NCI-H146 treated with DMSO at 0.1 percent for 48 hours (cell line): ENCODE measurements at regions not wholly inside any gene's neighbourhood (a gene's known extent, or its start where the extent isn't known, plus 50 kb on each side); places are given as distances from the start of the nearest gene placed in this dataset.
"Not testable (repeated sequence)": the region's sequence is repeated elsewhere in the genome, so short reads cannot be mapped to it uniquely, and the experiment has no call there.

Experiments used
- DNase-seq: peaks from one replicate; lab custom pipeline; 2025; ENCODE audit not compliant: unreplicated experiment; lab: John Stamatoyannopoulos, UW

DNA sequence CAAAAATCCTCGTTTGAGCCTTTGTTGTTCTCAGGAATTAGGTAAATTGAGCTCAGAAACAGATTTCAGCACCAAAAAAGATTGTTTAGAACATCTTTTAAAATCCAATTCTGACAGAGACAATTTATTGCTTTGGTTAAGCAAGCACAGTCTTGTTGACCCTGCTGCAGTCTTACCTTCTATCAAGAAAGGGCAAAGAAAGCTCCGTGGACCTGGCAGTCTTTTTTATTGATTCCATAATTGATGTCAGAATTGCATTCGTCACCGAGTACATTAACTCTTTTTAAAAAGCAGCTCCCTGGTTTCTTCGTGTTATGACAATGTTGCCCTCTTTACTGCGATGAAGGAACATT, 334.8 kb downstream of the FGFR2 start:
- no peak for DNase-seq

DNA sequence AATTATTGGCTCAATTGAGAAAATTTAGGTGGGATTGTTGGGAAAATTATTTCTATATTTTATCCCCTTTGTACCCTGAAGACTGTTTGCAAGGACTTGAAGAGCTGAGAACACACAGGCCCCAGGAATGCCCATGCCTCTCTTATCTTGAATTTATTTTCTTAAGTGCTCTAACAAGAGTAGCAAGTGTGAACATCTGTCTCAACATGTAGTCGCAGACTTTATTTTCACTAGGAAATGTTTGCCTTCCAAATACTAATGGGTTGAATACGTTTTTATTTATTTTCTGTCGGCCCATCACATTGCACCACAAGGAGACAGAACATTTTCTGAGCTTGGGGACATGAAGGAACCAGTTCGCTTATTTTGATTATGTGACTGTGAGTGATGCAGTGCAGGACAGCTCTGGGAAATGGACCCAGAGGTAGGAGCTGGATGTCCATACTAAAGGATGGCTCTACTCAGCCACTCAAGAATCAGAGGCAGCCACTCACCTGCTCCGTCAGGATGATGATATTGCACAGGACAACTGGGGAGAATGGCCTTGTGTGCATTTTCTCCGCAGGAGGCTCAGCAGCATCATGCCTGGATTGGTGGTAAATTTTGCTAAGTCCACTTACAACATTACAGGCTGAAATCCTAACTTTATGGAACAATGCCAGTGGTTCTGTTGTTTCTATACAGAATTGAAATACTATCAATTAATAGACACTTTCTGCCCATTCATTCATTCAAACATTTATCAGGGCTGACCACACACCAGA, 332.7 kb downstream of the FGFR2 start:
- no peak for DNase-seq

DNA sequence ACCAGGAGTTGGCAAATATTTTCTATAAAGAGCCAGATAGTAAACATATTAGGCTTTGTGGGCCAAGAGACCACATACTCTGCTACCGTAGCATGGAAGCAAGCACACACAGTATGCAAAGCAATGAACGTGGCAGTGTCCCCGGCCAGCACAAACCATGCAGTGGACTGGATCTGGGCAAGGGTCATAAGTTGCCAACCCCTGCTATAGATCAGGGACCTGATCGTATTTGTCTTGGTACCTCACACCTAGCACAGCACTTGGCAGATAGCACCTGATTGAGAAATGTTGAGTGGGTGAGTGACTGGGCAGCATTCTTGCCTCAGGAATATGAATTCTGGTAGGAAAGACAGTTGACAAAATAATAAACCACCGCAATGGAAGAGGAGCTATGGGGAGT, 331.9 kb downstream of the FGFR2 start:
- DNase-seq, result no peak

DNA sequence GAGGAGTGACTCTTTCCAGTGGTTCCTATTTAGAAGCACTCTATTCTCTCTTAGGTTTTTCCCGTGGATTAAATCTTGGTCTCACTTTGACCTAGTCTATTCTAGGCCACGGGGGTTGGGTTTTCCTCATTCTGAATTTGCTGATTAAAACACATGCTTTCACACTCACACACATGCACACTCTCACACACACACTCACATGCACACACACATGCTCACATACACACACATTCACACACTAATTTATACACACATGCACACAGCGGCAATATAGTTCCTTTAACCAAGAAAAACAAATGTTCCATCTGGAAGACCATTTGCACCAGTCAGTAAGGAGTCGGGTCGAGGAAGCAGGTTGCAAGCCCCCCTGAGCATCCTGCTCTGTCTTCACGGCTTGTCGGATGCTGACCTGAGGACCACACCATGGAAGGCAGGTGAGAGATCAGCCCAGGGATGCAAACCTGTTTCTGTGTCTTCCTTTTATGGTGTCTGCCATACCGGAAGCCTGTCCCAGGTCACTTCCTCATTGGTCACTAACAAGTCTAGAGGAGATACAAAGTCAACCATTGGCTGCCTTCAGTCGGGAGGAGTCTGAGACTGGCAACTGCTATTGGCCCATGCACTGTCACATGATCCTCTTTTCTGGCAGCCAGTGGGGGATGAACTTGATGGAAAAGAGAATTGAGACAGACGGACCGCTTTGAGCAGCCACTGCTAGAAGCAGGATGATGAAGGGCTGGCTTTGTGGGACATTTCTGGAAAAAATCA, 330.8 kb downstream of the FGFR2 start:
- no peak for DNase-seq

DNA sequence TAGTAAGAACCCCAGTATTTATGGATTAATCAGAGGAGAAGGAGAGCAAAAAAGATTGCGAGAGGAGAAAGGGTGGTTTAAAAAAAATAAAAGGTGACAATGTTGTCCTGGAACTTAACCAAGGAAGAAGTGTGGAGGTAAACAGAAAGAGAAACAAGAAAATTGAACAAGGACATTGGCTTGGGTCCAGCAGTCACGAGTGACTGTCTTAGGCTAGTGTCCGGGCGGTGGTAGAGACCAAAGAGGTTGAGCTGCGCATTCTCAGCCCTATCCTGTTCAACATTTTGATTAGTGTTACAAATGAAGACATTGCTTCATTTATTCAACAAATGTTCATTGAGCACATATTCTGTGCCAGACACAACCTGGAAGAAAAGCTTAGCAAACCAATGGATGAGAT, 329.9 kb downstream of the FGFR2 start:
- no peak for DNase-seq

DNA sequence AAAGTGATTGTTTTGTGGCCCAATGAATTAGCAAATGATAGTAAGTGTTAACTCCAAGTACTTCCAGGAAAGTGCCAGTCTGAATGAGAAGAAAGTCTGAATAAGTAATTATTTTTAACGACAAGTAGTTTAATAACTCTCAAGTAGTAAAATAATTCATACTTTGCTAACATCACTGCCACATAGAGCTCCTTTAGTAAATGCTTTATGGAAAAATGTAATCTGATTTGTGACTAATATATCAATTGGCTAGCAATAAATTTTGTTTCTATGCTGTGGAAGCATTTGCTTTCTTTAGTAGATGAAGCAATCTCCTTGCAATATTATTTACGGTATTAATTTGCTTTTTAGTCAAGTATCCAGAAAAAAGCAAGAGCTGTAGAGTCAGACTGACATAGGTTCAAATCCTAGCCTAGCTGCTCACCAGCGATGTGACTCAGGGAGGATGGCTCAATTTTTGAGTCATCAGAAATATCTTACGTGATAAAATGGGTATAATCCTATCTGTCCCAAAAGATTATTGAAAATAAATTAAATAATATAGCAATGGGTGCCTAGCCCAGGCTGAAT, 329.3 kb downstream of the FGFR2 start:
- DNase-seq, result no peak

DNA sequence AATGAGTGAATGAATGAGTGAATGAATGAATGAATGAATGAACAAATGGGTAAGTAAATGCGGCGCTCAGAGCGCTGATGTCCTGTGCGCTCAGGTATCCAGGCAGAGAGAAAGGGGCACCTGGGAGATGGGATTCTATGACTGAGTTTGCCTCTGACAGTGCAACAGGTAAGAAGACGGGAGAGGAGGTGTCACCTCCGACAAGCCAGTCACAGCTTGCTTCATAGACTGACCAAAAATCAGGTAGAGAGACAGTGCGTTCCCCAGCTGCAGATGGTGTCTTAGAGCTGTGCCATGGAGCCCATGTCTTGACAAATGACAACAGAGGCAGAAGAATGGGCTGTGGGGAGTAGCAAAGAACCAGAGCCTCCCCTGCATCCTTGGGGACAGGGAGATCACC, 327.3 kb downstream of the FGFR2 start:
- DNase-seq, result no peak

DNA sequence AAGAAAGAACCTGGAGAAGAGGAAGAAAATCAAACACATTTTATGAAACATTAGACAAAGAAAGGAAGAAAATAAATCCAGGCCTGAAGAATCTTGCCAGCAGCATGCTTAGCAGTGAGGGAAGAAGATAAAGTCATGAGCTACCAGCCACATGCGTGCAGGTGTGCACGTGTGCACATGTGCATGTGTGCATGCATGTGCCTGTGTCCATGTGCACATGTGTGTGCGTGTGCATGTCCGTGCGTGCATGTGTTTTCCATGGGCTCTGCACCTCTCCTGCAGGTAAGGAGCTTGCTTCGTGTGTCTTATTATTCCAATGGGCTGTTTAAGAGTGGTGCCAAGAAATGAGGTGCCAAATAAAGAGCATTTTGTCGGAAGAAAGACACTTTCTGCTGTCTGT, 322.2 kb downstream of the FGFR2 start:
- DNase-seq, result no peak

DNA sequence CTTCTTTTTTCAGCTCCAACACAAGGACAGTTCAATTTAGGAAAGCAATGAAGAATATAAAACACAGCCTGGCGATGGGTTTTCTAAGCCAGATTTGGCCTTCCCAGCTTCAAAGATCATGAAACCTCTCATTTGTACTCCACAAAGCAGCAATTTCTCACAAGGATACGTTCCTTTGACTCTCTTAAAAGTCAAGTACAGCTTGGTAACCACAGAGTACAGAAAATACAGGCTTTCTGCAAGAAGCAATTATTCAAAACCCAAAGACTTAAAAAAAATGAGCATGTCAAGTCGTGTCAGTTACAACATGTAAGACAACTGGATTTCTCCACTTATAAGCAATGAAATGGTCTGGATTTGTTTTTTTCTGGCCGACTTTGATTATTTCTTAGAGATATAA, 321.4 kb downstream of the FGFR2 start:
- no peak for DNase-seq

DNA sequence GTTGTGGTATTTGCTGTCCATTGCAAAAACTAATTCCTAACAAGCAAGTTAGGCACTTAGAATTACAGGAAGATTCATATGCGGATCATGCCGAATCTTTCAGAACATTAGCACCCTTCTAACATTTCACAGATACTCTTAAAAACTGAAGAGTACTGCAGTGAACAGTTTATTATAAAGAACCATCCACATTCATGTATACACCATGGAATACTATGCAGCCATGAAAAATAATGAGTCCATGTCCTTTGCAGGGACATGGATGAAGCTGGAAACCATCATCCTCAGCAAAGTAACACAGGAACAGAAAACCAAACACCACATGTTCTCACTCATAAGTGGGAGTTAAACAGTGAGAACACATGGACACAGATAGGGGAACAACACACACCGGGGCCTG, 319.9 kb downstream of the FGFR2 start:
- not testable (repeated sequence) for DNase-seq

DNA sequence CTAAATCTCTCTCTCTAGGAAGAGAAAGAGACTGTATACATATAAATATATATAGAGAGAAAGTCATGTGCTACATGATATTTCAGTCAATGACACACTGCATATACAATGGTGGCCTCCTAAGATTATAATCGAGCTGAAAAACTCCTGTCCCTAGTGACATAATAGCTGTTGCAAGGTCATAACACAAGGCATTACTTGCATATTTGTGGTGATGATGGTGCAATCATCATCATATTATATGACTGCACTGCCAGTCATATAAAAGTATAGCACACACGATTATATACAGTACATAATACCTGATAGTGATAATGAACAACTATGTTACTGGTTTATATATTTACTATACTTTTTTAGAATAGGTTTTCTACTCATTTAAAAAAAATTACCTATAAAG, 316.7 kb downstream of the FGFR2 start:
- no peak for DNase-seq

DNA sequence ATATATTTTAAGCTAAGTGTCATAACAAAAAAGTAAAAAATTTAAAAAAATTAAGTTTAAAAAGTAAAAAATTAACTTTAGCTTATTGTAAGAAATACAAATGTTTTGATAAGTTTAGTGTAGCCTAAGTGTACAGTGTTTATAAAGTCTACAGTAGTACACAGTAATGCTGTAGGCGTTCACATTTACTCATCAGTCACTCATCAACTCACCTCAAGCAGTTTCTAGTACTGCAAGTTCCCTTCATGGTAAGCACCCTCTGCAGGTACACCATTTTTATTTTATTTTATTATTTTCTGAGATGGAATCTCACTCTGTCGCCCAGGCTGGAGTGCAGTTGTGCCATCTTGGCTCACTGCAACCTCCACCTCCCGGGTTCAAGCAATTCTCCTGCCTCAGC, 316.0 kb downstream of the FGFR2 start:
- DNase-seq, result no peak

DNA sequence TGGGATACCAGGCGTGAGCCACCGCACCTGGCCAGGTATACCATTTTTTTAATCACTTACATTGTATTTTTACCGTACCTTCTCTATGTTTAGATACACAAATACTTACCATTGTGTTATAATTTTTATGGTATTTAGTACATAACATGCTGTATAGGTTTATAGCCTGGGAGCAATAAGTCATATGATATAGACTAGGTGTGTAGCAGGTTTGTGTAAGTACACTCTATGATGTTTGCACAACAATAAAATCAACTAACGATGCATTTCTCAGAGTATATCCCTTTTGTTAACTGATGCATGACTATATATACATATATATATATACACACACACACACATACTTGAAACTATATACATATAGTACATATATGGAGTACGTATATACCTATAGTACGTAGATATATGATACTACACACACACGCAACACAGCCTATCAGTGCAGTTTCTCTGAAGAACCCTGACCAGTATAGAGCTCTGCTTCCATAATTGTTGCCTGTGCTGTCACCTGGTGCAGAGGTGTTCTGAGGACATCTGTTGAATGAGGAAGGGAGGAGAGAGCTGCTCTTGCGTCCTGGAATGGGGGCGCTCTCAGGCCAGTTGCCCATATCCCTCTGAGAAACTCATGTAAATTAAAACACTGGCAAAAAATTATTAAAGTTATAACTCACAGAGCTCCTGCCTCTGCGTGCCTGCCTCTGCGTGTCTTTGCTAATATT, 315.3 kb downstream of the FGFR2 start:
- DNase-seq, result no peak

DNA sequence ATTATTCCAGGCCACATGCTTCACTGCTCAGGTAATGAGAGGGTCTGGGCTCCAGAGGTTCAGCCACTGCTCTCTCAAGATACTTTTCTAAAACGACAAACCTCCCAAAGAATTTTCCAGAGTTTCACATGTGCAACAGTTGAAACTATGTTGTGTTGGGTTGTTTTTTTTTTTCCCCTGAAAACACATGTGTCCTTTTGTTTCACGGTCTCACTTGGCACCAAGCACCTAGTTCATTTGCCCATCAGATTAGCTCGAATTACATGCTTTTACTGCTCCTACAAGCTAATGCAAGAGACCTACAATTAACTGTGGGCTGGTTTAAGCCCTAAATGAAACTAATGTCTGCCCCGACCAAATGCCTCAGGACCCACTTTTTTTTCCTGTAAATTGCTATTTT, 313.3 kb downstream of the FGFR2 start:
- no peak for DNase-seq

DNA sequence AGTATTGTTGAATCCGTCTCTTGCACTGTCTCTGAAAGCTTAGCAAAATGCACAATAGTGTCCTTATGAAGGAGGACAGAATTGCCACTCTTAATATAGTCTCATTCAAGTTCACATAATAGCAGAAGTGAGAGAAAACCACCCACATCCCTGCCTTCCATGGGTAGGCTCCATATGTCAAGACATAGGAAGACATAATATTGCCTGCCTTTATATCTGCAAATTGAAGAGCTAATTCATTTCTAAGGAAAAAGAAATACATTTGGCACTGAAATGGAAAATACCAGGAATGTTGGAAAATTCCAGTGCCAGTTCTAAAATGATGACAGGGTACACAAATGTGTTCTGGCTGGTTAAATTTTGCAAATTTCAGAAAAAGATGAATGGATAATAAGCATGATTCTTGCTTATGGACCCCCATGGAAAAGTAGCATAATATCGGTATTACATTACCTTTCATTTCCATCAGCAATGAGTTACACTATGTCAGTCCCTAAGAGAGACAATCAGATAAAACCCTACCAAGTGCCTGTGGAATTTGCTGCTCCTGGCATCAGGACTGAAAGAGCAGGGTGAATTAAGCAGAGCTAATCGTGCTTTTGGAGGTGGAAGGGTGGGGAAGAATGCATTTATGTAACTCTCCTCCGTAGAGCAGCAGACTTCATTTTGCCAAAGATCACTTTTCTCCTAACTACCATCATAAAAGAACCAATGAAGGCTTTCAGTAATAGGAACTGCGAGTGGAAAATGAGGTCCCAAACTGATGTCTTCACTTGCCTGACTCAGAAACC, 312.6 kb downstream of the FGFR2 start:
- no peak for DNase-seq

DNA sequence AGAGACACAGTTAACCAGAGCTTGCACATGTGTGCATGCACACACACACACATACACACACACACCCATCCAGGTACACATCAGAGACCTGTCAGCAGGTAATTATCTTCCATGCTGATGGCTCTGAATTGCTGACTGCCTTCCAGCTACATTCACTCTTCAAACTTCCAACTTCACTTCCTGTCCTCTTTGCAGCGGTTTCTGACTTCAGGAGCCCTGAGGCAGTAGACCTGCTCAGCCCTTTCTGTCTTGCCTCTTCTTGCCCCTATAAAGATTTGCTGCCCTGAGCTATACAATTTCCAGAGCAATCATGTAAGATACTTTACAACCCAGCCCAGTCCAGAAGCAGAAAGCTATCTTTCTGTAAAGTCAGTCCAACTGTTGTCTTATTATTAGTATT, 310.2 kb downstream of the FGFR2 start:
- DNase-seq, result no peak

DNA sequence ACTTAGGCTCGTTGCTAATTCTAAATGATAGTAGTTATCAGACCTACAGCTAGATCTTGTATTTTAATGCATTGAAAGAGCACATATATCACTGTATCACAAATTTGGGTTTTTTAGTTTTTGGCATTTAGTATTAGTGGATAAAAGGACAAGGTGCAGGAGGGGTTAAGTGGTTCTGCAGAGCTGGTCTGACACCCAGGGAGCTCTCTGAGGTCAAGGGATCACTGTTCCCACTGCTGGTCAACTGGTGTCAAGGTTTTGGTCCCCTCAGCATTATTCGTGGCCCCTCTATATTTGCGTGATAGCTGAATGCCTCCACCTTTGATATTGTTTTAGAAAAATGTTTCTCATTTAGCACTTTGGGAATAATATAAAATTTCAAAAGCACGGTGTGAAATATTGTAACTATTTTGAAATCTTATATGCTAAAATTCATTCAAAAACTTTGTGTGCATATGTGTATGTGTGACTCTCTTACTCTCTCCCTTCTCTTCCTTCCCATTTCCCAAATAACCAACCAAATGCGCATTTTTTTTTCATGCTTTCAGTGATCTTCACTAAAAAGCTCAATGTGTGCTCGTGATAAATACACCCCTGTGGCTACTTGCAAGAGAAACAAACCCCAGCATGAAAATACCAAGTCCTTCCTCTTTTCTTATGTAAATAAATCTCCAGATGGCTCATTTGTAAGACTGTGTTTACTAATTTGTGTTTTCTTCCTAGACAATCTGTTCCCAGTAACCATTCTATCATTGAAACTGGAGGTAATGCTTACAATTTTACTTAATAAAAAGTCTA, 309.2 kb downstream of the FGFR2 start:
- no peak for DNase-seq

DNA sequence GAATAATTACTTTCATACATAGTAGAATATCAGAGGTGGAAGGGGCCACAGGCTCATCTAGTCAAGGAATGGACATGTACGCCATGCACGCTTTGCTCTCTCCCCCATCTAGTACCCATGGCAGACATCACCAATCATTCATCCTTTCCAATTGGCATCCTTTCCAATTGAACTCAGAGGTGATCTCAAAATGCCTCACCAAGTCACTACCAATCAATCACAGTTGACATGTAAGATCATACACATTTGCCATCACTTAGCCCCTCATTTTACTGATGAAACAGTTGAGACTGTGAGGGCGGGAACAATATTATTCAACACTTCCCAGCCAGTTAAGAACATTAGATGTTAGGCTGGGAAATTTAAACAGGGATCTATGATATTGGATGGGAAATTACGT, 308.4 kb downstream of the FGFR2 start:
- no peak for DNase-seq

DNA sequence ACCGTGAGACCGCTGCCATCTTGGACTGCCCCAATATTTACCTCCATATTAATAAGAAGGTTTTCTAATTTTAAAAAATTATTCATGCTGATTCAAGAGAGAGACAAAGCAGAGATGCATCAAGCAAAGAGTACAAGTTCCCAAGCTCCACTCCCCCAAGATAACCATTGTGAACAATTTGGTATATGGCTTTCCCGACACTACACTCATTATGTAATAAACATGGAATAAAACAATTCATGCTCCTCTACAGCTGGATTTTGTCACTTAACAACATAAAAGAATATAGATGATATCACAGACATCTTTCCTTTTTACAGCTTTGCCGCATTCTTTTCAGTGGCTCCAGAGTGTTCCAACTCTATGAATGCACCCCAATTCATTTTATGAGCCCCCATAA, 307.6 kb downstream of the FGFR2 start:
- DNase-seq, result no peak

DNA sequence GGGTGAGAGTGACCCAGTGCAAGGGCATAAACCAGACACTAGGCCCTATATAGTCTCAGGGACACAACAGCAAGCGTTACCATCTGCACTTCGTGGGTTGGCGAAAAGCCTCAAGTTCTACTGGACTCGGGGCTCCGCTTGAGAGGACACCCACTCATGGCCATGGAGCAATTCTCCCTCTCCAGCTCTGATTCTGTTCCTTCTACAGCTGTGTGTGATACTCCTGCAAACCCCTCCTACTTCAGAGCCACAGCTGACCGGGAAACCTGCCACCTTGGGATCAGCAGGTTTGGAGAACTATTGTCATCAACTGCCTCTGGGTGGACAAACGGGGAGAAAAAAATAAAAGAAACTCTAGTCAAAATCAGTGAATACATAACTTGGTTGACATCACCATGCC, 306.9 kb downstream of the FGFR2 start:
- DNase-seq, result no peak
